SK-N-MC (cell line): ENCODE measurements at regions not wholly inside any gene's neighbourhood (a gene's known extent, or its start where the extent isn't known, plus 50 kb on each side); places are given as distances from the start of the nearest gene placed in this dataset.
"Not testable (repeated sequence)": the region's sequence is repeated elsewhere in the genome, so short reads cannot be mapped to it uniquely, and the experiment has no call there.

Experiments
- DNase-seq: peaks from one replicate; pipeline ENCODE4 v3.0.0-alpha.2; 2011; ENCODE audit warnings: low read depth, low spot score
- H3K27ac ChIP-seq: fragments of 200-600 bp; sonication (generic); 2 replicates; pipeline ENCODE4 v1.5.1; 2016; ENCODE audit warnings: mixed run types
- H3K36me3 ChIP-seq: fragments of 200-600 bp; sonication (generic); 2 replicates; pipeline ENCODE4 v1.6.1; 2017; ENCODE audit warnings: antibody characterized with exemption, low read length, mixed read lengths; ENCODE audit not compliant: insufficient read depth
- H3K4me3 ChIP-seq: fragments of 200-600 bp; sonication (generic); 2 replicates; pipeline ENCODE4 v1.5.1; 2016
- H3K9ac ChIP-seq: fragments of 200-600 bp; sonication (generic); 2 replicates; pipeline ENCODE4 v1.8.0; 2017; ENCODE audit warnings: mixed run types, mixed read lengths; ENCODE audit not compliant: insufficient read length
- H3K9me3 ChIP-seq: fragments of 200-600 bp; sonication (generic); 2 replicates; pipeline ENCODE4 v1.6.1; 2017; ENCODE audit warnings: low read depth, mild to moderate bottlenecking, antibody characterized with exemption, low read length, moderate library complexity, mixed read lengths
- EZH2 ChIP-seq: fragments of 200-600 bp; sonication (generic); IDR thresholded peaks from one replicate; pipeline ENCODE4 v1.6.1; 2017; ENCODE audit warnings: antibody characterized with exemption
- FOXP2 ChIP-seq: optimal IDR thresholded peaks from 2 replicates; pipeline ENCODE3; 2011; ENCODE audit warnings: mild to moderate bottlenecking, moderate library complexity; ENCODE audit not compliant: insufficient read depth; ENCODE audit errors: extremely low read length, control extremely low read depth
- POLR2AphosphoS5 ChIP-seq: IDR thresholded peaks from 2 replicates; pipeline ENCODE4 v1.6.1; 2012; ENCODE audit warnings: mild to moderate bottlenecking, low read depth, low read length, borderline replicate concordance

DNA sequence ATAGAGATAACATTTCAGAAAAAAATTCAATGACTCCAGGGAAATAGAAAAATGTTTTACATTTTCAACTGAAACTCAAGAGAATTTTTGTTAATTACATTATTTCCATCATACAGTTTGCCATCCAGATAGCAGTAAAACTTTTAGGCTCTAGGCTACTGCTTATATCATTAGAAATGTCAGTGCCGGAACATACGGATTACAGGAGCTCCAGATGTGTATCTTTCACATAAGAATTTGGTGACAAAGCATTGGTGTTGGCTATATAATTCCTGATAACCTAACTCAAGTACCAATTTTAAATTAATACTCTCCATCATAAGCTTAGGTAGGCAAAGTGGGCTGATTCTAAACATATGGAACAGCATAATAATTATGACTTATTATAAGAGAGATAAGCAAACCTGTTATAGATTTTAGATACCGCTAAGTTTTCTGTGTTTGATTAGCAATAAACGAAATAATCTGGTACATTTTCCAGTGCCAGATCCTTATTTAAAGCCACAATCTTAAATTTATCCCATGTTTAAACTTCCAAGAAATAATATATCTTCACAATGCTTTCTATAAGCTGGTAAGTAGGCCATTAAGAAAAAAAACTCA lies 637.9 kb downstream of the NXPH1 start:
- TF ChIP-seq POLR2AphosphoS5, result no peak
- no peak for TF ChIP-seq FOXP2
- no peak for TF ChIP-seq EZH2
- Histone ChIP-seq H3K36me3 (no peaks in the 10 kb centered on the region), H3K27ac (no peak overlapping the region), H3K9me3 (no peaks in the 10 kb centered on the region), H3K9ac (no peak overlapping the region), H3K4me3 (no peak overlapping the region)
- no peak for DNase-seq

DNA sequence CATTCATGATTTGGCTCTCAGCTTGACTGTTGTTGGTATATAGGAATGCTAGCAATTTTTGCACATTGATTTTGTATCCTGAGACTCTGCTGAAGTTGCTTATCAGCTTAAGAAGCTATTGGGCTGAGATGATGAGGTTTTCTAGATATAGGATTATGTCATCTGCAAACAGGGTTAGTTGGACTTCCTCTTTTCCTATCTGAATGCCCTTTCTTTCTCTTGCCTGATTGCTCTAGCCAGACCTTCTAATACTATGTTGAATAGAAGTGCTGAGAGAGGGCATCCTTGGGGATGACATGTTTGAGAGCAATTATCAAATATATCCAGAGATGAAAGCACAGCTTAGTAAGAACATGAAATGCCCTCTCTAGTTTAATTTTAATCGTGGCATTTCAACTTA lies 642.4 kb downstream of the NXPH1 start:
- not testable (repeated sequence) for H3K9me3 ChIP-seq, DNase-seq, H3K4me3 ChIP-seq, H3K36me3 ChIP-seq, H3K9ac ChIP-seq, H3K27ac ChIP-seq

GRCh38 chr7:9082203-9082602 lies 648.8 kb downstream of the NXPH1 start:
- no peak overlapping the region for H3K9ac ChIP-seq
- no peak for TF ChIP-seq FOXP2
- TF ChIP-seq POLR2AphosphoS5, result no peak
- no peak for TF ChIP-seq EZH2

DNA sequence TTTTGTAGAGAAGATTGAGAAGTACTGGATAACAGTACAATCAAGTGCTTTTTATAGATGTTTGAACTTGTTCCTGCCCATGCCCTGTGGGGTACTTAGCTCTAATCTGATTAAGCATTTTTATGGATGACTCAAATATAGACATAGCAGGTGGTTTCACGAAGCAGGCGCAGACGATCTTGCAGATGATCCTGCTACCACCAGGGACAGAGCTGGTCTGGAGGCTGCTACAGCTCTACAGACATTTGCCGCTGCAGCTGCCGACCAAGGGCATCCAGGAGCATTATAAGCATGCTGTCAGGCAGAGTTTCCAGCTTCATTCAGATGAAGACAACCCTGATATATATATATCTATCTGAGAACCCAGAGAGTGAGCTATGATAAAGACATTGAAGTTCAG lies 650.4 kb downstream of the NXPH1 start:
- Histone ChIP-seq H3K9me3 (no peaks in the 10 kb centered on the region), H3K27ac (no peak overlapping the region), H3K36me3 (no peaks in the 10 kb centered on the region), H3K4me3 (no peak overlapping the region), H3K9ac (no peak overlapping the region)
- DNase-seq, result no peak
- TF ChIP-seq POLR2AphosphoS5 (no peak), EZH2 (no peak), FOXP2 (no peak)

More at GRCh38 chr7:9082203-9082602, 648.8 kb downstream of the NXPH1 start:
- H3K4me3 ChIP-seq, result no peak overlapping the region
- H3K9me3 ChIP-seq, result no peaks in the 10 kb centered on the region
- no peak overlapping the region for H3K27ac ChIP-seq
- H3K36me3 ChIP-seq, result no peaks in the 10 kb centered on the region
- DNase-seq, result no peak

GRCh38 chr7:9091282-9091681 lies 657.9 kb downstream of the NXPH1 start:
- H3K27ac ChIP-seq, result no peak overlapping the region
- no peaks in the 10 kb centered on the region for H3K9me3 ChIP-seq
- no peak for DNase-seq
- H3K36me3 ChIP-seq, result no peaks in the 10 kb centered on the region
- TF ChIP-seq EZH2 (no peak), FOXP2 (no peak)
- no peak overlapping the region for H3K4me3 ChIP-seq
- no peak overlapping the region for H3K9ac ChIP-seq

GRCh38 chr7:9097565-9098060 lies 664.2 kb downstream of the NXPH1 start:
- H3K4me3 ChIP-seq, result no peak overlapping the region
- H3K9ac ChIP-seq, result no peak overlapping the region
- no peak overlapping the region for H3K27ac ChIP-seq
- H3K9me3 ChIP-seq, result peaks cover 2% of the 10 kb centered on the region; the same call in 1 of the 2 replicates
- H3K36me3 ChIP-seq, result no peaks in the 10 kb centered on the region
- no peak for DNase-seq
- TF ChIP-seq EZH2, result no peak
- TF ChIP-seq FOXP2, result no peak
- TF ChIP-seq POLR2AphosphoS5, result no peak

GRCh38 chr7:9100289-9100688 lies 666.9 kb downstream of the NXPH1 start:
- peaks cover 2% of the 10 kb centered on the region; the same call in 1 of the 2 replicates for H3K9me3 ChIP-seq
- H3K4me3 ChIP-seq, result no peak overlapping the region
- TF ChIP-seq FOXP2 (no peak), EZH2 (no peak), POLR2AphosphoS5 (no peak)
- H3K36me3 ChIP-seq, result no peaks in the 10 kb centered on the region
- no peak for DNase-seq
- H3K27ac ChIP-seq, result no peak overlapping the region
- H3K9ac ChIP-seq, result no peak overlapping the region

DNA sequence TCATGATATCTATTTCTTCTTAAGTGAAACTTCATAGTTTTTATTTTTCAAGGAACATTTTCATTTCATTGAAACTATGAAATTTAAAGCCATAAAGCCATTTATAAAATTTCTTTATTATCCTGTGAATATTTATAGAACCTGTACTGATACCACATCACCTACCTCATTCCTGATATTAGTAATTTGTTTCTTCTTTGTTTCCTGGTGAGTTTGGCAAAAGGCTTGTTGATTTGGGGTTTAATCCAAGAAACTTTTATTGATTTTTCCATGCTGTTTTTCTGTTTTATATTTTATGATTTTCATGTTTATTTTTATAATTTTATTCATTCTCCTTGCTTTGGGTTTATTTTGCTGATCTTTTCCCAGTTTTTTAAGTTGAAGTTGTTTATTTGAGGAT lies 669.4 kb downstream of the NXPH1 start:
- DNase-seq, result no peak
- Histone ChIP-seq H3K4me3 (no peak overlapping the region), H3K27ac (no peak overlapping the region), H3K9me3 (peaks cover 2% of the 10 kb centered on the region; the same call in 1 of the 2 replicates), H3K9ac (no peak overlapping the region), H3K36me3 (no peaks in the 10 kb centered on the region)
- TF ChIP-seq EZH2, result no peak
- no peak for TF ChIP-seq POLR2AphosphoS5
- TF ChIP-seq FOXP2, result no peak

DNA sequence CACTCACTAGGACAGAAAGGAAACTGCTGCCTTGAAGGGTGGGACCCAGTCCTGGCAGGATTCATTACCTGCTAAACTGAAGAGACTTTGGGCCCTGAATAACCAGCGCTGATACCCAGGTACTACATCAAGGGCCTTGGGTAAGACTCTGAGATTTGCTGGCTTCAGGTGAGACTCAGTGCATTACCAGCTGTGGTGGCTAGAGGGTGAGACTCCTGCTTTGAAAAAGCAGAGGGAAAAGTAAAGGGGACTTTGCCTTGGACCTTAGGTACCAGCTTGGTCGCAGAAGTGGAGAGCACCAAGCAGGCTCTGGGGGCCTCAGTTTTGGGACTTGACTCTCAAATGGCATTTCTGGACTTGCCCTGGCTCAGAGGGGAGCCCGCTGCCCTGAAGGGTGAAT lies 673.3 kb downstream of the NXPH1 start:
- no peak overlapping the region for H3K9ac ChIP-seq
- TF ChIP-seq POLR2AphosphoS5, result no peak

More for the DNA sequence above, 673.3 kb downstream of the NXPH1 start:
- H3K36me3 ChIP-seq, result no peaks in the 10 kb centered on the region
- H3K9me3 ChIP-seq, result no peaks in the 10 kb centered on the region
- DNase-seq, result no peak
- H3K27ac ChIP-seq, result no peak overlapping the region
- H3K4me3 ChIP-seq, result no peak overlapping the region
